Choroid plexus epithelial cell (primary cell): ENCODE measurements at regions not wholly inside any gene's neighbourhood (a gene's known extent, or its start where the extent isn't known, plus 50 kb on each side); places are given as distances from the start of the nearest gene placed in this dataset.
A peak's percentile ranks its signal among the peaks of the same experiment; 100 is the strongest.

Experiments
- DNase-seq: peaks from one replicate; pipeline ENCODE4 v3.0.0-alpha.2; 2010; ENCODE audit warnings: low read depth
- H3K4me3 ChIP-seq: 2 replicates; pipeline ENCODE4 v1.5.1; 2011; ENCODE audit warnings: low read depth, mild to moderate bottlenecking, control low read depth, low read length, moderate library complexity
- CTCF ChIP-seq: conservative IDR thresholded peaks from 2 replicates; pipeline ENCODE4 v1.5.1; 2011; ENCODE audit warnings: low read depth, mild to moderate bottlenecking, control low read depth, inconsistent platforms, low read length, moderate library complexity

- TF ChIP-seq CTCF, result no peak
- H3K4me3 ChIP-seq, result no peak overlapping the region
- no peak for DNase-seq
Measured at GRCh38 chr1:81042225-81042624, 758.5 kb upstream of the ADGRL2 start.

- no peak for TF ChIP-seq CTCF
- no peak overlapping the region for H3K4me3 ChIP-seq
- DNase-seq, result no peak
Measured at GRCh38 chr1:81034291-81034690, 766.4 kb upstream of the ADGRL2 start.

GRCh38 chr1:81032973-81033425 lies 767.7 kb upstream of the ADGRL2 start:
- DNase-seq, result no peak
- no peak overlapping the region for H3K4me3 ChIP-seq
- no peak for TF ChIP-seq CTCF

- no peak for DNase-seq
- no peak overlapping the region for H3K4me3 ChIP-seq
- TF ChIP-seq CTCF, result no peak
Measured at GRCh38 chr1:81032374-81032773, 768.4 kb upstream of the ADGRL2 start.

GRCh38 chr1:81030441-81030840 lies 770.3 kb upstream of the ADGRL2 start:
- H3K4me3 ChIP-seq, result no peak overlapping the region
- DNase-seq, result no peak
- no peak for TF ChIP-seq CTCF

- TF ChIP-seq CTCF, result no peak
- peak; percentile 16 for DNase-seq
- H3K4me3 ChIP-seq, result no peak overlapping the region
Measured at GRCh38 chr1:81029266-81029665, 771.5 kb upstream of the ADGRL2 start.

- no peak for DNase-seq
- no peak overlapping the region for H3K4me3 ChIP-seq
- TF ChIP-seq CTCF, result no peak
Measured at GRCh38 chr1:81023187-81023724, 777.5 kb upstream of the ADGRL2 start.
